ENCODE measurements at regions not wholly inside any gene's neighbourhood (a gene's known extent, or its start where the extent isn't known, plus 50 kb on each side); places are given as distances from the start of the nearest gene placed in this dataset.

DNA sequence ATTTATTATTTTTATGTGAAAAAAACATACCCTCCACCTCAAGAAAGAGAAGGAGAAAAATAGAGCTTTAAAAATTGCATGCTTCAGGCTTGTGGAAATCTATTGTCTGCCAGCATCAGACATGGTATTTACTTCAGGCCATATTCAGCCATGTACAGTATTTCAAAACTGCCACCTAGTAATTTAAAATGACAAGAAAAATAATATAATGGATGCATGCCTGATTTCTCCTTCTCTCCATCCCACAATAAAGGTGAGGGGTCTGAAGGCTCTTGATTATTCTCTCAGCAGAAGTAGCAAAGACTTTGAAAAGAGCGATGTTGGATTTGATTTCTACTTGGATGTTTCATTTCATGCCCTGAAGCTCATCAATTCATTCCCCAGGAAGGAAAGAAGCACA lies 250.7 kb downstream of the TBC1D4 start:
- DNase-seq (ENCODE audit: low read depth) = no peak

DNA sequence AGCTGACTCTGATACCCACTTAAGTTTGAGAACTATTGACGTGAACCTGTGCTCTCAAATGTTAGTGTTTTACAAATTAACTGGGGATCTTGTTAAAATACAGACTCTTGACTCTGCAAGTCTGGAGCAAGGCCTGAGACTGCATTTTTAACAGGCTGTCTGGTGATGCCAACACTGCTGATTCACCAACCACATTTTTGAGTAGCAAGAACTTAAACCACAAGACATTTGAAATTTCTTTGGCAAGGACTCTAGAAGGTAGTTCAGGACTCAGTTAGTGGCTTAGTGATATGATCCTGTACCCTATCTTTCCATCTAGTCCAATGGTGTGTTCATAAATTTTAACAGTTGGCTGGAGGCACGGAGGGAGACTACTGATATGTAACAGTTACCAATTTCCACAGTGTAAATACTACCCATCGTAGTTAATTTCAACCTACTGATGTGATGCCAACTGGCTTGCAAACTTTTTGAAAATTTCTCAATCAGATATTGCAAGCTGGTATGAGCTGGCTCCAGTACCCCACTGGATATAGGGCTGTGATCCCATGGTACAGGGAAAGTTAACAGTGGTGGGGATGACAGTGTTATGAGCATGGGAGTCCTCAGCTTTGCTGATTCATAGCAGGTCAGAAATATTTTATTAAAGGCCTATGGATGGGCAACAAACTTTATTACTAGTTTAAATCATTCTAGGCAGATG lies 255.1 kb downstream of the TBC1D4 start:
- peak; percentile 53 for DNase-seq (ENCODE audit: low read depth)

DNA sequence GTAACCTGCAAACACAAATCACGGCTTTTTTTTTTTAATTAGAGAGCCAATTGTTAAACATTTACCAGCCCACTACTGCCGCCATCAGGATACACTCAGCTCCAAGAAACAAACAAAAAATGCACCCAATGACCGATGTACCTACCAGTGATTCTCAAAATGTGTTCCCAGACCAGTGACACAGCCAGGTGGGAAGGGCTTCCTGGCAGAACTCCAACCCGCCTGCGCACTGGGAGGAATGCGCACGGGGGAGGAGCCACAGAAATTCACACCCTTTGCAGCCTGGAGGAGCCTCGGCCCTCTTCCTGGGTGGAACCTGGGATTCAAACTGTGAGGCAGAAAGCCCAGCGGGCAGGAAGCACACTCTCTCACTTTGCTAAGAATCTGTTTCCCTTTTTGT lies 255.9 kb downstream of the TBC1D4 start:
- DNase-seq (ENCODE audit: low read depth) = no peak

DNA sequence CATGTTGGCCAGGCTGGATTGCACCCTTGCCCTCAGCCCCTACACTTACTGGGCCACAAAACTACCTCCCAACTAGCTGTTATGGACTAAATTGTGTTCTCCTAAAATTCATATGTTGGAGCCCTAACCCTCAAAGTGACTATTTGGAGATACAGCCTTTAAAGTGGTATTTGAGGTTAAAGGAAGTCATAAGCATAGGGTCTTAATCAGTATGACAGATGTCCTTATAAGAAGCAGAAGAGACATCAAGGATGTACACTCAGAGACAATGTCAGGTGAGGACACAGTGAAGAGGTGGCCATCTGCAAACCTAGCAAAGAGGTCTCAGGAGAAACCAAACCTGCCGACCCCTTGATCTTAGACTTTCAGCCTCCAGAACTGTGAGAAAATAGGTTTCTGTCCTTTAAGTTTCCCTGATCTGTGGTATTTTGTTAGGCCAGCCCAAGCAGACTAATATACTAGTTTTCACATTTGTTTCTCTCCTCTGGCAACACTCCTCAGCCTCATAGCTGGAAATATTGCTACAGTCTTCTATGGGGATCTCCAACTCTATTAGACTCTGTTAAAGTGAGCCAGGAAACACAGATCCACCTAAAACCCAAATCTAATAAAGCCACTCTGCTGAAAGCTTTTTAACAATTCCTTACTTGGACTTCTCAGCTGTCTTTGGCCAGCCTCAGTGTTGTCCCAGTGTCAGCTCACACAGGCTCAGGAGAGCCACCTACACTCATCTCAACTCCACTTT lies 256.5 kb downstream of the TBC1D4 start:
- DNase-seq (ENCODE audit: low read depth) = no peak

DNA sequence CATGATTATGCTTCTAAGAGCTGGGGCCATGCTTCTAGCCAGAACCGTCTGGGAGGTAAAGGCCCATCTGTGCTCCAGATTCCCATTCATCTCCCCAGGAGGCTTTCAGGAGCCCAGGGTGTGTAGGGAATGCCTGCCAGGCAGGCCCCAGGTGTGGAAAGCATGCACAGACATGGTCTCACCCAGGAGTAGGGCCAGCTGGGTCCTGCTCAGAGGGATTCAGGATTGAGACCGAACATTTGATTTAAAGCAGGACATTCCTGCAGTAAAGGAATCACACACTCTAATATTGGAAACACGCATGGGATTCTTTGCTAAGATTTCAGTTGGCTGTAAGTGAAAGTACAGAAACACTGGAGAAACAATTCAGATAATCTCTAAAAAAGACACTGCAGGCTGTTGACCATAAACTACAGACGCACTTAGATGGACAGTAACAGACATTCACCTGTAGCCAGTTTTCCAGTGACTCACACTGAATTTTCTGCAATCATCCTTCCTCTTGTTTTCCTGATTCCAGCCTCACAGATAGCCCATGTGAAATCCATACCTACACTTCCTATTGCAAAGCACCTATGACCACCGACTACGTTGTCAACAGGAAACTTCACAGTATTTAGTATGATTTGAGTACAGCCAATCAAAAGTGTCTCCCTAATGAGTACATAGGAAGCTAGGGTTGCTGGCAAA lies 257.8 kb downstream of the TBC1D4 start:
- no peak for DNase-seq (ENCODE audit: low read depth)

DNA sequence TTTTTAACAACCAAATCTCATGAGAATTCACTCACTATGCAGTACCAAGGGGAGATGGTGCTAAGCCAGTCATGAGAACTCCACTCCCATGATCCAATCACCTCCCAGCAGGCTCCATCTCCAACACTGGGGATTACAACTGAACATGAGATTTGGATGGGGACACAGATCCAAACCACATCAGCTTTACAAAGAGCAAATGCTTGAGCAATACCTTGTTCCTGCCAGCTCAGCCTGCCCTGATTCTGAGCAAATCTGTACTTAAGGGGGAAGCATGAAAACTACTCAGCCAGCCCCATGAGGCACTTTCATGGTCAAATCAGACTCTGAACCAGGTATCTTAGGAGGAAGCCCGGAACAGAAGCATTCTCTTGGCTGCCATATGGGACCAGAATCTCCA lies 259.9 kb downstream of the TBC1D4 start:
- DNase-seq (ENCODE audit: low read depth) = no peak

DNA sequence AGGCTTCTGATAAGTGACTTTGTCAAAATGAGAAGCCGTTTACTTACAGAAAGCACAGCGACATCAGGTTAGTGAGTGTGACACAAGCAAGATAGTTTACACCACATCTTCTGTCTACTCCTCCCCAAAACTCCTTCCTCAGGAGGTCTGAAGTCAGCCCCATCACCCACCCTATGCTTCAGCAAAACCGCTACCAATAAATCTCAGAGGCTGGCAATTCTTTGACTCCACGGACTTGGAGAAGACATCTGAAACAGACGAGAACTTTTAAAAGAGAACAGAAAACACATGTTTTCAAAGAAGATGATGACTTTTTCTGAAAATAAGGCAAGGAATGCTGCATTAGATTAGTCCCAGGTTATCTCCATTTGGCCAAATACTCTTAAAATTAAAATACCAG lies 261.1 kb downstream of the TBC1D4 start:
- no peak for DNase-seq (ENCODE audit: low read depth)

DNA sequence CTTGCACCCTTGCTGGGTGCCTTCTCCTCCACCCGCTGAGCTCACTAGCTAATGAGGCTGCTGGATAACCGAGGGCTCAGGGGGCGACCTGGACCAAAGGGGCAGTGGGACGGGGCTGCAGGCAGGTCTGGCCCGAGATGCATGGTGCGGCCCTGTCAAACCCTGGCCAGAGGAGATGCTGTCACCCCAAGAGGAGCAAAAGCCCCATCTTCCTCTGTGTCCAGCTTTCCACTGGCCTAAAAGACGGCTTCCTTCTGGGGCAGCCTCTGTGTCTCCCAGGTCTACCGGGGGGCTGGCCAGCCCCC lies 261.8 kb downstream of the TBC1D4 start:
- no peak for DNase-seq (ENCODE audit: low read depth)

DNA sequence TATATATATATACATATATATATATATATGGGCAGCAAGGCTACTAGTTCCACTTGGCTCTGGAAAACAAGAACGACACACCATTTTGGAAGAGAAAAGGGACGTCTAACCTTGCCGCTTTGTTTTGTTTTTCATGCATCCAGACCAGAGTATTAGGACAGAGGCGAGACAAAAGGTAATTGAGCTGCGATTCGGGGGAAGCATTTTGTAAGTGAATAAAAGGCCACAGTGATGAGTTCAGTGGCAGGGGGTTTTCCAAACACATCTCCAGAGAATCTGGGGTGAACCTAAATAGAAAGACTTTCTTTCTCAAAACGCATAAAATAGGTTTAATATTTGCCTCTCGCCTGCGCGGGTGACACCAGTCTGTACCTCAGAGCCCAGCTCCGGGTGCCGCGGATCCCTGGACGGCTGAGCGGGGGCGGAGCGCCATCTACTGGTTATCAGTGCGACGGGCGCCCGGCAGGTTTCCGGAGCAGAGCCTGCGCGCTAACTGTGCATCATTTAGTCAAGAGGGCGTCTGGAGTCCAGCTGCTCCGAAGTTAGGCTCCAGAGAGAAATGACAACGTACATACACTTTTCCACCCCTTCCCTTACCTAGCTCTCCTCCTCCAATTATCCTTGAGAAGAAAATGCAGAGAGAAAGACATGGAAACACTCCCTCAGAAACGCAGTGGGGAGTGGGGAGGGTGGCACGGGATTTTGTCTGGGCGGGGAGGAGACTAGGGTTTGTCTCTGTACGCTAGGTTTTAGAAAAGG lies 262.3 kb downstream of the TBC1D4 start:
- DNase-seq (ENCODE audit: low read depth) = no peak

DNA sequence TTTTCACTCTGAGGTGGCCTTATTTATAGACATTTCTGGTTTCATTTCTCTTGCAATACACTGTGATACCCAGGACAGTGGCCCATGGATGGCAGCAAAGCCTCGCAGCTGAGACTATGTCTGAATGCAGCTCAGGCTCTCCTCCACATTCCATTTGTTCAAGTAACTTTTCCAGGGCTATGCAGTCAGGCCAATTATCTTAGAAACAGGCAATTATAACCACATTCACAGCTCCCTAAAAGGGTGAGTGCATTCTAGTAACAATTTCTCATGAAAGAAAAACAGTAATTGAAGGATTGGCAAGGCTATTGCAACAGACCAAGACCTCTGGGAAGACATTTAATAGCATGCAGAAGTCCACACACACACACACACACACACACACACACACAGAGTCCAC lies 264.0 kb downstream of the TBC1D4 start:
- no peak for DNase-seq (ENCODE audit: low read depth)

DNA sequence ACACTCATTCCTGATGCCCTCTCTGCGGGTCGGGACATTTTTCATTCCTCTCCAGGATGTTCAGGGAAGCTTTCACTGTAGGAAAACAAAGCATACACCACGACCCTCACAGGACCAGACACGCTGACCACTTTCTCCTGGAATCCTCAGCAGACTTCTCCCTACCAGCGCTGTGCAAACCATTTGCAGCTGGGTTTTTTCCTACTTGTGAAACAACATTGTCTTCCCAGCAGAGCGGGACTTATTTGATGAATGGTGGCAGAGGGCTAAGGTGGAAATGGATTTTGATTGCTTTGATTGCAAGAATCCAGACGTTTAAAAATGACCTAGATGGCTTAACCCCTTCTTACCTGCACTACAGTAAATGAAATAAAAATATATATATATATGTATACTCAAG lies 265.9 kb downstream of the TBC1D4 start:
- DNase-seq (ENCODE audit: low read depth) = no peak

DNA sequence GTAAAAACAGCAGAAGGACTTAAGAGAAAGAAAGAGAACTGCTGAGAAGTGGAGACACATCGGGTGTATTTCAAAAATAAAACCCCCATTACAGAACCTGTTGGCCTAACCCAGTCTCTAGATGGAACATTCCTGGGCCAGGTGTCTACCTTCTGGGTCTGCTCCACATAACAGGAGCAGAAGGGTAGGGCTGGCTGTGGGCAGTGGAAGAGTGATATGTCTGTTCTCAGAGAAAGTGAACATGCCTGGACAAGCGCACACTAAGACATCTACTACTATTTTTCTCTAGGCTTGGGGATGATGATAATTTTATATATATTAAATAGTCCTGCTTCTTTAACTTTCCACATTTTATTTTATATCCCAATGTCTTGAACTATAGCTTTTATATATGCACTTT lies 267.1 kb downstream of the TBC1D4 start:
- no peak for DNase-seq (ENCODE audit: low read depth)

DNA sequence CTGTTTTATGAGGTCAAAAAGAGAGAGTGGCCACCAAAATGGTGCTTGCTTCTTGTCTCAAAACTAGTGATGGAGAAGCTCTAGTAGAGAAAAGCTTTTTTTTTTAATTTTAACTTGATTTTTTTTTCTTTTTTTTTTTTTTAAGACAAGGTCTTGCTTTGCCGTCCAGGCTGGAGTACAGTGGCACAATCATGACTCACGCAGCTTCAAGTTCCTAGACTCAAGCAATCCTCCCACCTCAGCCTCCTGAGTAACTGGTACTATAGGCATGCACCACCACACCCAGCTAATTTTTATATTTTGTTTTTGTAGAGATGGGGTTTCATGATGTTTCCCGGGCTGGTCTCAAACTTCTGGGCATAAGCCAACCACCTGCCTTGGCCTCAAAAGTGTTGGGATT lies 279.0 kb downstream of the TBC1D4 start:
- no peak for DNase-seq (ENCODE audit: low read depth)

DNA sequence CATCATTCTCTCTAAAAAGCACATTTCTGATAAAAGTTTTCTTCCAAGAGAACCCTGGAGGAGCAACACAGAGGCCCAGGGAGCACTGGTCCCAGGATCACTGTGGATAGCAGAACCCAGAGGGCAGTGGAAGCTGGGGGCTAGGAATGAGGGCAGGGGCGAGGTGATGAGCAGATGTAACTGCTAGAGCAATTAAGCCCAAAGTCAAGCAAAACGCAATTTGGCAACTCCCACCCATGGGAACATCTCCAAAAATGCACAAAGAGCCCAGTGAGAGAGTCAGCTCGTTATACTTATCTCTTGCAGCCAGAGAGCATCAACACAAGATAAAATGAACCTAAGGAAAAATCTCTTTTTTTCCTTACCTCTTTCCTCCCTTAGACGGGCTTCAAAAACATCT lies 284.2 kb downstream of the TBC1D4 start:
- DNase-seq (ENCODE audit: low read depth) = no peak

DNA sequence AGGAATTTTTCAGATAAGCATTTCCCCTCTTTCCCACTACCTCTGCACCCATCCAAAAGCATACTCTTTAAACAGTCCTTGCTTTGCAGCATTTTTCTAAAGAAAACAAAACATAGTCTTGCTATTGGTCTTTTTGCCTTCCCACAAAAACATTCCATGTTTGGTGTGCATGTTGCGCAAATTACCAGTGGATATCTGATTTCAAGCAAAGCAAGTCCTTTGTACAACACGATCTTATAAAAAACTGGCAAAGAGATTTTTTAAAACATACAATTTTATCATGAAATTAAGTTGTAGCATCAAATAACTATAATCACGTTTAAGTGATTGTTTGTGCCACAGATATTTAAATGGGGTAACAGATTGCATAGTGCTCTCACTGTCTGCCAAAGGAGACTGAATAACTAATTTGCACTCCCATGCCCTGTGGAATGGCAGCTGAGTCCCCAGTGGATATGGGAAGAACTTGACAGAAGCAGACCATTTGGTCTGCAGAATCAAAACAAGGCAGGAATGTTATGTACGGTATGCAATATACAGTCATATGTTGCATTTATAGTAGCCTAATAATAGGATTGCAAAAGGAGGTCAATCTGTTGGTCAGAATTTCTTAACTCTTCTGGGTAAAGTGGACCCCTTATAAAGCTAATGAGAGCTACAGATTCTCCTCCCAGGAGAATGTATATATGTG lies 285.7 kb downstream of the TBC1D4 start:
- DNase-seq (ENCODE audit: low read depth) = no peak

DNA sequence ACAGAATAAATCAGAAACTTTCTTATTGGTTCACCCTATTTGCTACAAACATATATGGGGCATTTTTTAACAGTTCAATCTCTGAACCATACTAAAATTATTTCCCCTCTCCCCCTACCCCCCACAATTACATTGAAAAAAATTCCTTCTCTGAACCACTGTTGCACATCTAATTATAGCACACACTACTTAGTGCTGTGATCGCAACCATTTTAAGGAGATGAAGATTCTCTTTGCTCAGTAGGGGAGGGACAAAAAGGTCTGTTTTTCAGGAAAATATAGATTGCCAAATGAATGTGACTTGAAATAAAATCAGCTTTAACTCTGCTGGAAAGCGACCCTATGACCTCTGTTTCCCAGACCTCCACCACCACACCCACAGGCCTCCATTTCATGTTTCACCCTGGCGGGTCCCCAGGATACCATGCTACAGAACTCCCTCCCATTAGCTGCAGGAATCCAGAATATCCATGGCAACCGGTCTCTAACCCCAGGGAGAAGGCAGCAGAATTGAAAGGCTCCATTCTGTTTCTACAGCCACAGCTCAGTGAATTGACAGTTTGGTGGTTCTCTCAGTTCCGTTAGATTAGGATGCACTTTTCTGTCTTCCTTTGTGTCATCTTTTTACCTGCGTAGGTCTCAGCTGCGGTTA lies 286.3 kb downstream of the TBC1D4 start:
- no peak for DNase-seq (ENCODE audit: low read depth)

DNA sequence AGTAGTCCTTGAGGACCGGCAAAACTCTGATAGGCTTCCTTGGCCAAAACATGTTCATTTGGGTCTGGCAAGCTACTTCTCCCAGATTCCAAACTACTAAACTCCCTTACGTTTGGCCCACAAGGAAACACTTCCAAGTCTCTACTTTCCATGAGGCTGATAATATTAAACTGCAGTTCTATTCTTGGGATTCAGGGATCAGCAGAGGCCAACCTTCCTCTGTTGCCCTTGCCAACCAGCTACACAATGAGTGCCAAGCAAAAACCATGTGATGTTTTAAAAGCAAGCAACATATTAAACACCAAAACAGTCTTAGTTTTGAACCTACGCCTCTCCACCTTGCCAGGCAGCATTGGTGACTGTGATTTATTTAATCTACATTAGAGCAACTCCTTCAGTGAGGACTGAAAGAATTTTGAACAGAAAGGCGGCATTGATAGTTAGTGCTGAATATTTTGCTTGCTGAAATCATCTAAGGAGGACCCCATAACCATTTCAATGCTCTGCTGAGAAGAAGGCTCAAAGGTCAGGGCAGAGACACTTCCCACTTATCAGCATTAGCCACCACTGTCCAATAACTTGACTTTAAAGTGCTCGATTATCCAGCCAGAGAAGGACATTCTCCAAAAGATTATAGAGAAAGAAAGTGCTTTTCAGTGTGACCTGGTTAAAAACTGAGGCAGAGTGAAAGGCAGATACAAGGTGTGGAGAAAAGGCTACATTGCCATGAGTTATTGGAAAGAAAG lies 287.1 kb downstream of the TBC1D4 start:
- DNase-seq (ENCODE audit: low read depth) = no peak

DNA sequence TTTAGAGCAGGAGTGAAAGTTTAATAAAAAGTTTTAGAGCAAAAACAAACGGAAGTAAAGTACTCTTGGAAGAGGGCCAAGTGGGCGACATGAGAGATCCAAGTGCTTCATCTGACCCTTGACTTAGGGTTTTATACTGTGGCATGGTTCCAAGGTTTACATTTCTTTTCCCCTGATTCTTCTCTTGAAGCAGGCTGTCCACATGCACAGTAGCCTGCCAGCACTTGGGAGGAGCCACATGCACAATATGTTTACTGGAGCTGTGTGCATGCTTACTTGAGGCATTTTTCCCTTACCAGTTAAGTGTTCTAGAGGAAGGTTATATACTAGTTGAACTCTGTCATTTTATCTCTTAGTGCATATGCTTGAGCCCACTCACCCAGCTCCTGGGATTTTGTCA lies 295.6 kb downstream of the TBC1D4 start:
- no peak for DNase-seq (ENCODE audit: low read depth)

DNA sequence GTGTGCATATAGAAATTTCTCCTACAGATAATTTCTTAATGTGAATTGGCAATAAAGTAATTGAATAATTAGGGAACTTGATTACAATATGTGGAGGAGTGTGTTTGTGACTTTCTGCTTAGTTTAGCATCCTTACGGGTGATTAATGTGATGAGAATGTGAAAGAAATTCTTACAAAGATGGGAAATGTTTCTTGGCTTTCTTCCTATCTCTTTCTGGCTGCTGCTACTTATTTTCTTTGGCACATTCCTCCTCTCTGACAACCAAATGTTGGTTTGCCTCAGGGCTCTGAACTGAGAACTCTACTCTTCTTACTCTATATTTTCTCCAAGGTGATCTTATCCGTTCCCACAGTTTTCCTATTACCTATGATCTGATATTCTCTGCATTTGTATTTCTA lies 300.1 kb downstream of the TBC1D4 start:
- peak; percentile 44 for DNase-seq (ENCODE audit: low read depth)

DNA sequence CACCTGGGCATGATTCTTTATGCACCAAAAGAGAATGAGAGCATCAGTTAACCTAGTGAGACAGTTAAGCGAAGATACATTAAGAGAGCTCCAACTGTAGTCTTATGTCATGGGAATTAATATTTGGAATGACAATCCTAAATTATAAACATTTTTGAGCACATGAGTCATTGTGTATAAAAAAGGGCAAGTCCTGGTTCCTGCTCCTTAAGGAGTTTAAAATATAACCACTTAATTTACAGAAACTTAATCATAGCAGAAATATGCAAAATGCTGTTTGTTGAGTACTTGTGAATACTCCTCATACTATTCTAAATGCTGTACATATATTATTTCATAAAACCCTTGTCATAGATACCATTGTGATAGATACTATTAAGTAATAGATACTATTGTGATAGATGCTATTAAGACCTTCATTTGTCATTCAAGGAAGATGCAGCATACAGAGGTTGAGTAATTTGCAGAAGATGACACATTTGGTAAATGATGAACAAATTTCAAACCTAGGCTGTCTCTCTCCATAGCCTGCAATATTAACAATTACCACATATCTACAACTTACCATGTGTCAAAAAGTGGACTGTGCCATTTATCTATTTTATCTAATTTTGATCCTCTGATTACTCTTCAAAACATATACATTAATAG lies 301.0 kb downstream of the TBC1D4 start:
- peak; percentile 33 for DNase-seq (ENCODE audit: low read depth)
